PC-3 (cell line): ENCODE measurements at regions not wholly inside any gene's neighbourhood (a gene's known extent, or its start where the extent isn't known, plus 50 kb on each side); places are given as distances from the start of the nearest gene placed in this dataset.

Source experiments
- ATAC-seq: fragments of 200-7000 bp; cut with Tn5 transposase; 2 replicates; pipeline ENCODE4 v1.9.1; 2020; ENCODE audit warnings: mild to moderate bottlenecking, moderate library complexity
- BruUV-seq: library from RNA; stranded (reverse); fragments of 400-500 nt; replicated peaks from 2 replicates; lab custom pipeline; 2021; lab: Mats Ljungman, UMichigan
- CTCF ChIA-PET: fragments of 300-600 bp; sonication (Branson Sonifier 250); formaldehyde crosslinking; loops from one replicate; lab custom pipeline; 2022; ENCODE audit warnings: antibody characterized with exemption; lab: Charles Lee
- POLR2A ChIA-PET: fragments of 300-600 bp; sonication (Branson Sonifier 250); formaldehyde crosslinking; loops from one replicate; lab custom pipeline; 2022; ENCODE audit warnings: antibody characterized with exemption; ENCODE audit not compliant: unreplicated experiment; lab: Charles Lee
- DNase-seq: peaks from one replicate; pipeline ENCODE4 v3.0.0-alpha.2; 2015
- H2AFZ ChIP-seq: fragments of 300-600 bp; sonication (generic); 2 replicates; pipeline ENCODE4 v1.6.0; 2016; ENCODE audit warnings: antibody characterized with exemption, low read length
- H3F3A ChIP-seq: fragments of 300-600 bp; sonication (generic); one replicate; pipeline ENCODE4 v1.6.0; 2017; ENCODE audit warnings: antibody characterized with exemption, low read length, control low read depth, mild to moderate bottlenecking; ENCODE audit not compliant: unreplicated experiment
- H3K27ac ChIP-seq: fragments of 300-600 bp; sonication (generic); 2 replicates; pipeline ENCODE4 v1.5.1; 2016; ENCODE audit warnings: mild to moderate bottlenecking, low read length
- H3K27me3 ChIP-seq: fragments of 300-600 bp; sonication (generic); 2 replicates; pipeline ENCODE4 v1.6.1; 2016; ENCODE audit warnings: low read length, mixed read lengths
- H3K36me3 ChIP-seq: fragments of 300-600 bp; sonication (generic); 2 replicates; pipeline ENCODE4 v1.6.1; 2016; ENCODE audit warnings: low read depth, mixed run types, low read length, mixed read lengths
- H3K4me1 ChIP-seq: fragments of 300-600 bp; sonication (generic); 2 replicates; pipeline ENCODE4 v1.5.1; 2016; ENCODE audit warnings: low read length; ENCODE audit not compliant: insufficient read depth
- H3K4me2 ChIP-seq: fragments of 300-600 bp; sonication (generic); 2 replicates; pipeline ENCODE4 v1.6.0; 2016; ENCODE audit warnings: low read length
- H3K4me3 ChIP-seq: fragments of 300-600 bp; sonication (generic); 2 replicates; pipeline ENCODE4 v1.5.1; 2016; ENCODE audit warnings: mild to moderate bottlenecking, low read length, mixed read lengths
- H3K79me2 ChIP-seq: fragments of 300-600 bp; sonication (generic); 2 replicates; pipeline ENCODE4 v1.6.1; 2017; ENCODE audit warnings: low read length, mixed read lengths
- H3K9ac ChIP-seq: fragments of 300-600 bp; sonication (generic); 2 replicates; pipeline ENCODE4 v1.6.0; 2016; ENCODE audit warnings: mild to moderate bottlenecking, low read length
- H3K9me2 ChIP-seq: fragments of 300-600 bp; sonication (generic); replicated peaks from 2 replicates; pipeline ENCODE4 v1.6.1; 2016; ENCODE audit warnings: mixed run types, low read length, mixed read lengths
- H3K9me3 ChIP-seq: fragments of 300-600 bp; sonication (generic); 2 replicates; pipeline ENCODE4 v1.6.1; 2016; ENCODE audit warnings: low read length, mixed read lengths
- H4K20me1 ChIP-seq: fragments of 300-600 bp; sonication (generic); 2 replicates; pipeline ENCODE4 v1.6.1; 2016; ENCODE audit warnings: low read length, mixed read lengths
- CTCF ChIP-seq: fragments of 300-600 bp; sonication (generic); conservative IDR thresholded peaks from 2 replicates; pipeline ENCODE4 v1.5.1; 2017; ENCODE audit warnings: antibody characterized with exemption, low read depth, mild to moderate bottlenecking, low read length
- EZH2 ChIP-seq: fragments of 300-600 bp; sonication (generic); IDR thresholded peaks from one replicate; pipeline ENCODE4 v1.6.1; 2017; ENCODE audit warnings: antibody characterized with exemption, mild to moderate bottlenecking, low read length; ENCODE audit not compliant: unreplicated experiment
- EZH2phosphoT487 ChIP-seq: fragments of 300-600 bp; sonication (generic); IDR thresholded peaks from 2 replicates; pipeline ENCODE4 v1.6.1; 2018; ENCODE audit warnings: mild to moderate bottlenecking, antibody characterized with exemption, low read length, borderline replicate concordance
- intact Hi-C: fragments of 100-400 bp; cut with micrococcal nuclease; formaldehyde crosslinking; loops from 2 replicates; pipeline ENCODE4 v1.9.0; 2023

DNA sequence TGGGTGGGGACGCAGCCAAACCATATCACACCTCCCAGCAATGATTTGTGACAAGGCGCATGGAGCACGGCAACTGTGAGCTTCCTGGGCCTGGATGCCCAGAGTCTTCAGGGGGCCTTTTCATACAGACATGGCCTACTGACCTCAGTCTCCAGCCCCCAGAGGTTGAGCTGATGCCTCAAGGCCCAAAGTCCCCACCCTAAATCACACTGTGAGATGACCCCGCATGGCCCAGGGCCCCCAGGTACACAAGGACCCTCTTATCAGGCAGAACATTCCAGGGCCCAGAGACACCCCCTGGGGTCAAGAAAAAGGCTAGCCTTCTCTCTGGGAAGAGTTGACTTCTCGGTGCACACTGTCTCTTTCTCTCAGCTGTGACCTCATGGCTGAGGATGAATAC, 179.7 kb upstream of the C1orf174 start:
- H4K20me1 ChIP-seq = no peaks in the 10 kb centered on the region
- no TSS peak for BruUV-seq
- H3K4me3 ChIP-seq = no peak overlapping the region
- H3K27me3 ChIP-seq = peaks cover 39% of the 10 kb centered on the region
- peaks cover 8% of the 10 kb centered on the region; the same call in 1 of the 2 replicates for H3K9me3 ChIP-seq
- ChIA-PET CTCF (no interaction called here), POLR2A (no interaction called here)
- no peaks in the 10 kb centered on the region for H3K4me1 ChIP-seq
- no peak overlapping the region for H3K4me2 ChIP-seq
- no peak overlapping the region for H2AFZ ChIP-seq
- DNase-seq (no peak), ATAC-seq (no peak)
- no peaks in the 10 kb centered on the region for H3K9me2 ChIP-seq
- no peaks in the 10 kb centered on the region for H3K36me3 ChIP-seq
- TF ChIP-seq CTCF = no peak
- TF ChIP-seq EZH2phosphoT487 = no peak
- TF ChIP-seq EZH2 = no peak
- H3F3A ChIP-seq = no peaks in the 10 kb centered on the region
- H3K9ac ChIP-seq = no peak overlapping the region
- no peaks in the 10 kb centered on the region for H3K79me2 ChIP-seq
- no peak overlapping the region for H3K27ac ChIP-seq
- intact Hi-C loops = no loop called here

DNA sequence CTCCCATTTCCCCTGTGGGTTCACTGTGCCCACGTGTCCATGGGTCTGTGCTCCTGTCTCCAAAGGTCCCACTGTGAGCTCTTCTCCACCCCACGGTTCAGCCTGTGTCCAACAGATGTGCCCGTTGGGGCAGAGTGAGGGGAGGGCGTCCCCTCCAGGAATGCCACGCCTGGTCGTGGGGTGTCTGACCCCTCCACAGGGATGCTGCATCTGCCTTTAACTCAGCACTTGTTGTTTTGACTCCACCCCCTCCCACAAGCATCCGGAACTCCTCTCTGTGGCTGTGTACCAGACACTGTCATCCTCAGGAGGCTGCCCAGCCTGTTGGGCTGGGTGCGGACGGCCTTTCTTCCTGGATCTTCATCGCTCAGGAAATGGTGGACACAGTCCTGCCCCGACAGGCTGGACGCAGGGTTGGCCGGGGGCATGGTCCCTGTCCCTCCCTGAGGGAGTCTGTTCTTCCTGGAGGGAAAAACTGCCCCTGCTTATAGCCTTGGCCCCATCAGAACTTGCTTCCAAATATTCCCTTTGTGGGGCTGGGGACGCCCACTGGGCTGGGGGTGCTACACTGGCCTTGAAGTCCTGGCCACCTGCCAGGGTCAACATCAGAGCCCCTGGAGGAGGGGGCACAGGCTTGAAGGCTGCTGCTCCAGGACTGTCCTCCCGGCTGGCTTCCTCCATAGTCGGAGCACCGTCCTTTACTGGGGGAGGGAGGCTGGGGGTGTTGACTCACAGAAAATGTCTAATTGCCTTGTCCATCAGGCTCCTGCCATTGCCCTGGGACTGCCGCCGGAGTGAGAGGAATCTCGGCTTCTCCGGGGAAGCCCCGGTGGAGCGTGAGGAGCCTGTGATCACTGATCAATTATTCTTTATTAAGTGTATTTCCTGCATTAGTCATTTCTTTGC, 182.0 kb upstream of the C1orf174 start:
- Histone ChIP-seq H4K20me1 (no peaks in the 10 kb centered on the region), H3K4me2 (no peak overlapping the region), H3K27ac (no peak overlapping the region), H3K36me3 (no peaks in the 10 kb centered on the region), H3K79me2 (no peaks in the 10 kb centered on the region), H3F3A (no peaks in the 10 kb centered on the region), H3K9me2 (no peaks in the 10 kb centered on the region), H3K4me3 (no peak overlapping the region), H3K27me3 (peaks cover 52% of the 10 kb centered on the region), H2AFZ (no peak overlapping the region), H3K9ac (no peak overlapping the region), H3K4me1 (no peaks in the 10 kb centered on the region), H3K9me3 (peaks cover 8% of the 10 kb centered on the region; the same call in 1 of the 2 replicates)
- no peak for DNase-seq
- BruUV-seq = no TSS peak
- ChIA-PET POLR2A (no interaction called here), CTCF (no interaction called here)
- TF ChIP-seq EZH2phosphoT487 (no peak), EZH2 (no peak), CTCF (no peak)
- intact Hi-C loops = no loop called here
- ATAC-seq = no peak
